ENCODE measurements at regions not wholly inside any gene's neighbourhood (a gene's known extent, or its start where the extent isn't known, plus 50 kb on each side); places are given as distances from the start of the nearest gene placed in this dataset.

GRCh38 chr13:78476910-78477309, 126.4 kb downstream of the POU4F1 start:
- H3K4me3 Mint-ChIP-seq, result no peak overlapping the region
- no peaks in the 10 kb centered on the region for H3K9me2 ChIP-seq (ENCODE audit: insufficient read depth)
- no peaks in the 10 kb centered on the region for H3K27me3 ChIP-seq (ENCODE audit: insufficient read depth)
- no peak overlapping the region for H2AFZ ChIP-seq
- no peaks in the 10 kb centered on the region for H3K36me3 ChIP-seq (ENCODE audit: insufficient read depth)
- no peaks in the 10 kb centered on the region for H3K36me3 Mint-ChIP-seq (ENCODE audit: low read depth)
- no peak overlapping the region for H3K27ac ChIP-seq (ENCODE audit: low read depth)
- no peaks in the 10 kb centered on the region for H3F3A ChIP-seq (replicated peaks; ENCODE audit: low read depth)
- no peak overlapping the region for H3K4me2 ChIP-seq
- TF ChIP-seq ZNF114 (CRISPR knock-in tag; IDR thresholded peaks at IDR 0.05) (no peak), NANOG (IDR thresholded peaks at IDR 0.05; ENCODE audit: borderline replicate concordance) (no peak), ETS1 (IDR thresholded peaks at IDR 0.05) (no peak), STAT1 (IDR thresholded peaks at IDR 0.05; ENCODE audit: unreplicated experiment) (no peak), JUNB (IDR thresholded peaks at IDR 0.05; ENCODE audit: unreplicated experiment) (no peak), REST (IDR thresholded peaks at IDR 0.05; ENCODE audit: unreplicated experiment) (no peak), ZNF462 (CRISPR knock-in tag; IDR thresholded peaks at IDR 0.05) (no peak), ZNF331 (CRISPR knock-in tag; IDR thresholded peaks at IDR 0.05; ENCODE audit: low read depth) (no peak), CREB1 (CRISPR knock-in tag; IDR thresholded peaks at IDR 0.05; ENCODE audit: low read depth) (no peak), EZH2phosphoT487 (IDR thresholded peaks at IDR 0.05; ENCODE audit: unreplicated experiment) (no peak), CTCF (conservative IDR thresholded peaks at IDR 0.05; ENCODE audit: low read depth in 2 of 2) (no peak), EZH2 (IDR thresholded peaks at IDR 0.05; ENCODE audit: low read depth, unreplicated experiment) (no peak), POLR2AphosphoS5 (IDR thresholded peaks at IDR 0.05; ENCODE audit: low read depth) (no peak)
- no peaks in the 10 kb centered on the region for H4K20me1 ChIP-seq (replicated peaks; ENCODE audit: insufficient read depth)
- H3K4me3 ChIP-seq, result no peak overlapping the region
- peaks cover 3% of the 10 kb centered on the region; the same call in 1 of the 2 replicates for H3K4me1 ChIP-seq (ENCODE audit: insufficient read depth)
- H3K4me1 Mint-ChIP-seq, result peaks cover 5% of the 10 kb centered on the region; the same call in 2 of the 3 replicates
- ATAC-seq (no peak), DNase-seq (ENCODE audit: low spot score) (no peak)
- H3K79me2 ChIP-seq (replicated peaks; ENCODE audit: insufficient read depth), result no peaks in the 10 kb centered on the region
- no peaks in the 10 kb centered on the region for H3K27me3 Mint-ChIP-seq (ENCODE audit: insufficient read depth, low read depth, poor library complexity)
- no peak overlapping the region; the same call in 1 of the 2 replicates for H3K27ac Mint-ChIP-seq
- no peaks in the 10 kb centered on the region for H3K9me3 Mint-ChIP-seq

All from GM23338 (cell line).